ENCODE measurements at regions not wholly inside any gene's neighbourhood (a gene's known extent, or its start where the extent isn't known, plus 50 kb on each side); places are given as distances from the start of the nearest gene placed in this dataset.

GRCh38 chr2:65742977-65743376 is 310.6 kb upstream of the SPRED2 start:
- Mint-ChIP-seq H3K27me3 (ENCODE audit: low read depth) (peaks cover 4% of the 10 kb centered on the region), H3K36me3 (ENCODE audit: insufficient read depth) (no peaks in the 10 kb centered on the region), H3K9me3 (no peaks in the 10 kb centered on the region), H3K4me3 (no peak overlapping the region), H3K4me1 (ENCODE audit: low read depth) (no peaks in the 10 kb centered on the region)
- ATAC-seq (no peak), DNase-seq (no peak)

GRCh38 chr2:65739927-65740326 is 307.5 kb upstream of the SPRED2 start:
- ATAC-seq (no peak), DNase-seq (no peak)
- Mint-ChIP-seq H3K27me3 (ENCODE audit: low read depth) (peaks cover 7% of the 10 kb centered on the region), H3K4me1 (ENCODE audit: low read depth) (no peaks in the 10 kb centered on the region), H3K9me3 (no peaks in the 10 kb centered on the region), H3K4me3 (no peak overlapping the region), H3K36me3 (ENCODE audit: insufficient read depth) (no peaks in the 10 kb centered on the region)

GRCh38 chr2:65737452-65738011 is 305.1 kb upstream of the SPRED2 start:
- Mint-ChIP-seq H3K4me3 (no peak overlapping the region), H3K36me3 (ENCODE audit: insufficient read depth) (no peaks in the 10 kb centered on the region), H3K9me3 (no peaks in the 10 kb centered on the region), H3K4me1 (ENCODE audit: low read depth) (no peaks in the 10 kb centered on the region), H3K27me3 (ENCODE audit: low read depth) (peaks cover 5% of the 10 kb centered on the region)
- ATAC-seq (no peak), DNase-seq (no peak)

- Mint-ChIP-seq H3K9me3 (peaks cover 3% of the 10 kb centered on the region), H3K4me3 (no peak overlapping the region), H3K36me3 (ENCODE audit: insufficient read depth) (no peaks in the 10 kb centered on the region), H3K4me1 (ENCODE audit: low read depth) (no peaks in the 10 kb centered on the region), H3K27me3 (ENCODE audit: low read depth) (peaks cover 2% of the 10 kb centered on the region)
- ATAC-seq: no peak
- no peak for DNase-seq
These were observed 299.1 kb upstream of the SPRED2 start for GRCh38 chr2:65731476-65731875.

- no peaks in the 10 kb centered on the region for H3K4me1 Mint-ChIP-seq (ENCODE audit: low read depth)
- H3K9me3 Mint-ChIP-seq: peaks cover 3% of the 10 kb centered on the region
- no peak for ATAC-seq
- DNase-seq: no peak
- peaks cover 2% of the 10 kb centered on the region for H3K27me3 Mint-ChIP-seq (ENCODE audit: low read depth)
- H3K4me3 Mint-ChIP-seq: no peak overlapping the region
- H3K36me3 Mint-ChIP-seq (ENCODE audit: insufficient read depth): no peaks in the 10 kb centered on the region
These were observed 297.8 kb upstream of the SPRED2 start for GRCh38 chr2:65730186-65730585.

GRCh38 chr2:65729246-65729645 is 296.8 kb upstream of the SPRED2 start:
- no peaks in the 10 kb centered on the region for H3K36me3 Mint-ChIP-seq (ENCODE audit: insufficient read depth)
- ATAC-seq: no peak
- no peak overlapping the region for H3K4me3 Mint-ChIP-seq
- H3K27me3 Mint-ChIP-seq (ENCODE audit: low read depth): peaks cover 2% of the 10 kb centered on the region
- DNase-seq: no peak
- H3K9me3 Mint-ChIP-seq: peaks cover 3% of the 10 kb centered on the region
- H3K4me1 Mint-ChIP-seq (ENCODE audit: low read depth): no peaks in the 10 kb centered on the region

- Mint-ChIP-seq H3K9me3 (peaks cover 3% of the 10 kb centered on the region), H3K36me3 (ENCODE audit: insufficient read depth) (no peaks in the 10 kb centered on the region), H3K4me3 (no peak overlapping the region), H3K27me3 (ENCODE audit: low read depth) (peaks cover 2% of the 10 kb centered on the region), H3K4me1 (ENCODE audit: low read depth) (no peaks in the 10 kb centered on the region)
- DNase-seq (no peak), ATAC-seq (no peak)
These were observed 296.2 kb upstream of the SPRED2 start for GRCh38 chr2:65728477-65729180.

GRCh38 chr2:65727816-65728215 is 295.4 kb upstream of the SPRED2 start:
- Mint-ChIP-seq H3K4me1 (ENCODE audit: low read depth) (no peaks in the 10 kb centered on the region), H3K9me3 (peaks cover 3% of the 10 kb centered on the region), H3K36me3 (ENCODE audit: insufficient read depth) (no peaks in the 10 kb centered on the region), H3K27me3 (ENCODE audit: low read depth) (peaks cover 6% of the 10 kb centered on the region), H3K4me3 (no peak overlapping the region)
- DNase-seq (no peak), ATAC-seq (no peak)

- Mint-ChIP-seq H3K9me3 (peaks cover 3% of the 10 kb centered on the region), H3K4me3 (no peak overlapping the region), H3K27me3 (ENCODE audit: low read depth) (peaks cover 5% of the 10 kb centered on the region), H3K4me1 (ENCODE audit: low read depth) (no peaks in the 10 kb centered on the region), H3K36me3 (ENCODE audit: insufficient read depth) (no peaks in the 10 kb centered on the region)
- no peak for ATAC-seq
- DNase-seq: no peak
These were observed 295.0 kb upstream of the SPRED2 start for GRCh38 chr2:65727381-65727780.

- Mint-ChIP-seq H3K27me3 (ENCODE audit: low read depth) (peaks cover 4% of the 10 kb centered on the region), H3K4me1 (ENCODE audit: low read depth) (no peaks in the 10 kb centered on the region), H3K4me3 (no peak overlapping the region), H3K36me3 (ENCODE audit: insufficient read depth) (no peaks in the 10 kb centered on the region), H3K9me3 (peaks cover 3% of the 10 kb centered on the region)
- DNase-seq: no peak
- ATAC-seq: no peak
These were observed 292.4 kb upstream of the SPRED2 start for GRCh38 chr2:65724752-65725151.

- no peak for DNase-seq
- H3K4me1 Mint-ChIP-seq (ENCODE audit: low read depth): no peaks in the 10 kb centered on the region
- H3K9me3 Mint-ChIP-seq: peaks cover 3% of the 10 kb centered on the region
- no peaks in the 10 kb centered on the region for H3K36me3 Mint-ChIP-seq (ENCODE audit: insufficient read depth)
- ATAC-seq: no peak
- peaks cover 4% of the 10 kb centered on the region for H3K27me3 Mint-ChIP-seq (ENCODE audit: low read depth)
- no peak overlapping the region for H3K4me3 Mint-ChIP-seq
These were observed 291.9 kb upstream of the SPRED2 start for GRCh38 chr2:65724336-65724735.

GRCh38 chr2:65722028-65722778 is 289.8 kb upstream of the SPRED2 start:
- H3K36me3 Mint-ChIP-seq (ENCODE audit: insufficient read depth): no peaks in the 10 kb centered on the region
- H3K4me1 Mint-ChIP-seq (ENCODE audit: low read depth): no peaks in the 10 kb centered on the region
- peaks cover 3% of the 10 kb centered on the region for H3K9me3 Mint-ChIP-seq
- H3K4me3 Mint-ChIP-seq: no peak overlapping the region
- peaks cover 4% of the 10 kb centered on the region for H3K27me3 Mint-ChIP-seq (ENCODE audit: low read depth)
- ATAC-seq: no peak
- no peak for DNase-seq

GRCh38 chr2:65716698-65717097 is 284.3 kb upstream of the SPRED2 start:
- ATAC-seq: no peak
- Mint-ChIP-seq H3K4me3 (no peak overlapping the region), H3K4me1 (ENCODE audit: low read depth) (no peaks in the 10 kb centered on the region), H3K36me3 (ENCODE audit: insufficient read depth) (no peaks in the 10 kb centered on the region), H3K27me3 (ENCODE audit: low read depth) (peaks cover 10% of the 10 kb centered on the region), H3K9me3 (no peaks in the 10 kb centered on the region)
- DNase-seq: no peak

GRCh38 chr2:65715323-65715722 is 282.9 kb upstream of the SPRED2 start:
- DNase-seq (no peak), ATAC-seq (no peak)
- H3K4me3 Mint-ChIP-seq: no peak overlapping the region
- no peaks in the 10 kb centered on the region for H3K9me3 Mint-ChIP-seq
- no peaks in the 10 kb centered on the region for H3K4me1 Mint-ChIP-seq (ENCODE audit: low read depth)
- no peaks in the 10 kb centered on the region for H3K36me3 Mint-ChIP-seq (ENCODE audit: insufficient read depth)
- peaks cover 10% of the 10 kb centered on the region for H3K27me3 Mint-ChIP-seq (ENCODE audit: low read depth)

GRCh38 chr2:65714866-65715265 is 282.5 kb upstream of the SPRED2 start:
- no peak for DNase-seq
- Mint-ChIP-seq H3K4me3 (no peak overlapping the region), H3K27me3 (ENCODE audit: low read depth) (peaks cover 10% of the 10 kb centered on the region), H3K9me3 (no peaks in the 10 kb centered on the region), H3K4me1 (ENCODE audit: low read depth) (no peaks in the 10 kb centered on the region), H3K36me3 (ENCODE audit: insufficient read depth) (no peaks in the 10 kb centered on the region)
- ATAC-seq: no peak
